ENCODE measurements at regions not wholly inside any gene's neighbourhood (a gene's known extent, or its start where the extent isn't known, plus 50 kb on each side); places are given as distances from the start of the nearest gene placed in this dataset.

- no peaks in the 10 kb centered on the region for H3K27me3 ChIP-seq (replicated peaks in 2 of 5; ENCODE audit: control insufficient read depth in 4 of 5, insufficient read depth in 5 of 5, low read length in 4 of 5)
- H3K4me1 ChIP-seq (ENCODE audit: control extremely low read depth in 1 of 4, control insufficient read depth in 4 of 4, insufficient read depth in 4 of 4, low read length in 3 of 4): no peaks in the 10 kb centered on the region
- H3K36me3 ChIP-seq (ENCODE audit: control insufficient read depth in 4 of 4, insufficient read depth in 4 of 4, low read length in 3 of 4): no peaks in the 10 kb centered on the region
- ChIA-PET POLR2A (no interaction called here), CTCF (no interaction called here)
- H3K9me3 ChIP-seq (ENCODE audit: control extremely low read depth in 1 of 5, control insufficient read depth in 4 of 5, insufficient read depth in 2 of 5, low read depth in 1 of 5, low read length in 4 of 5): no peaks in the 10 kb centered on the region
- no peak overlapping the region for H3K27ac ChIP-seq (ENCODE audit: insufficient read depth in 1 of 2, low read depth in 1 of 2, low read length in 2 of 2, poor library complexity in 1 of 2, severe bottlenecking in 2 of 2)
- no peak overlapping the region for H3K4me3 ChIP-seq (ENCODE audit: control insufficient read depth in 1 of 7, extremely low read depth in 1 of 7, insufficient read depth in 4 of 7, low read depth in 2 of 7, low read length in 6 of 7)
- no peak for DNase-seq
- WGBS (ENCODE audit: insufficient coverage): 100% methylated on average over 1 of the region's 3 CpGs
These were observed 1053.8 kb upstream of the CNTN5 start for GRCh38 chr11:97966901-97967300.

GRCh38 chr11:97968071-97968470, 1052.7 kb upstream of the CNTN5 start:
- H3K4me1 ChIP-seq (ENCODE audit: control extremely low read depth in 1 of 4, control insufficient read depth in 4 of 4, insufficient read depth in 4 of 4, low read length in 3 of 4): no peaks in the 10 kb centered on the region
- H3K4me3 ChIP-seq (ENCODE audit: control insufficient read depth in 1 of 7, extremely low read depth in 1 of 7, insufficient read depth in 4 of 7, low read depth in 2 of 7, low read length in 6 of 7): no peak overlapping the region
- no peaks in the 10 kb centered on the region for H3K36me3 ChIP-seq (ENCODE audit: control insufficient read depth in 4 of 4, insufficient read depth in 4 of 4, low read length in 3 of 4)
- POLR2A ChIA-PET: no interaction called here
- no peaks in the 10 kb centered on the region for H3K9me3 ChIP-seq (ENCODE audit: control extremely low read depth in 1 of 5, control insufficient read depth in 4 of 5, insufficient read depth in 2 of 5, low read depth in 1 of 5, low read length in 4 of 5)
- H3K27me3 ChIP-seq (replicated peaks in 2 of 5; ENCODE audit: control insufficient read depth in 4 of 5, insufficient read depth in 5 of 5, low read length in 4 of 5): no peaks in the 10 kb centered on the region
- H3K27ac ChIP-seq (ENCODE audit: insufficient read depth in 1 of 2, low read depth in 1 of 2, low read length in 2 of 2, poor library complexity in 1 of 2, severe bottlenecking in 2 of 2): no peak overlapping the region
- CTCF ChIA-PET: no interaction called here
- 100% methylated on average over 2 of the region's 2 CpGs for WGBS (ENCODE audit: insufficient coverage)
- no peak for DNase-seq

GRCh38 chr11:97972731-97973130, 1048.0 kb upstream of the CNTN5 start:
- Histone ChIP-seq H3K4me3 (ENCODE audit: control insufficient read depth in 1 of 7, extremely low read depth in 1 of 7, insufficient read depth in 4 of 7, low read depth in 2 of 7, low read length in 6 of 7) (no peak overlapping the region), H3K27ac (ENCODE audit: insufficient read depth in 1 of 2, low read depth in 1 of 2, low read length in 2 of 2, poor library complexity in 1 of 2, severe bottlenecking in 2 of 2) (no peak overlapping the region), H3K36me3 (ENCODE audit: control insufficient read depth in 4 of 4, insufficient read depth in 4 of 4, low read length in 3 of 4) (no peaks in the 10 kb centered on the region), H3K4me1 (ENCODE audit: control extremely low read depth in 1 of 4, control insufficient read depth in 4 of 4, insufficient read depth in 4 of 4, low read length in 3 of 4) (no peaks in the 10 kb centered on the region), H3K9me3 (ENCODE audit: control extremely low read depth in 1 of 5, control insufficient read depth in 4 of 5, insufficient read depth in 2 of 5, low read depth in 1 of 5, low read length in 4 of 5) (no peaks in the 10 kb centered on the region), H3K27me3 (replicated peaks in 2 of 5; ENCODE audit: control insufficient read depth in 4 of 5, insufficient read depth in 5 of 5, low read length in 4 of 5) (no peaks in the 10 kb centered on the region)
- ChIA-PET CTCF (interaction anchor here (0.6 kb wide), 1 partner anchor 42 kb away, joined by 3 read pairs; no protein-coding TSS in a partner anchor), POLR2A (no interaction called here)
- WGBS (ENCODE audit: insufficient coverage): 71% methylated on average over 4 of the region's 5 CpGs
- no peak for DNase-seq

- POLR2A ChIA-PET: no interaction called here
- H3K27ac ChIP-seq (ENCODE audit: insufficient read depth in 1 of 2, low read depth in 1 of 2, low read length in 2 of 2, poor library complexity in 1 of 2, severe bottlenecking in 2 of 2): peak overlapping the region in 1 of 2 experiments; percentile 49
- CTCF ChIA-PET: no interaction called here
- no peaks in the 10 kb centered on the region for H3K4me1 ChIP-seq (ENCODE audit: control extremely low read depth in 1 of 4, control insufficient read depth in 4 of 4, insufficient read depth in 4 of 4, low read length in 3 of 4)
- H3K9me3 ChIP-seq (ENCODE audit: control extremely low read depth in 1 of 5, control insufficient read depth in 4 of 5, insufficient read depth in 2 of 5, low read depth in 1 of 5, low read length in 4 of 5): no peaks in the 10 kb centered on the region
- no peak for DNase-seq
- H3K36me3 ChIP-seq (ENCODE audit: control insufficient read depth in 4 of 4, insufficient read depth in 4 of 4, low read length in 3 of 4): no peaks in the 10 kb centered on the region
- 60% methylated on average over 3 of the region's 10 CpGs for WGBS (ENCODE audit: insufficient coverage)
- H3K27me3 ChIP-seq (replicated peaks in 2 of 5; ENCODE audit: control insufficient read depth in 4 of 5, insufficient read depth in 5 of 5, low read length in 4 of 5): no peaks in the 10 kb centered on the region
- no peak overlapping the region for H3K4me3 ChIP-seq (ENCODE audit: control insufficient read depth in 1 of 7, extremely low read depth in 1 of 7, insufficient read depth in 4 of 7, low read depth in 2 of 7, low read length in 6 of 7)
These were observed 1047.3 kb upstream of the CNTN5 start for GRCh38 chr11:97973352-97973857.

- POLR2A ChIA-PET: no interaction called here
These were observed 1045.8 kb upstream of the CNTN5 start for GRCh38 chr11:97974798-97975498.

GRCh38 chr11:97977726-97978125, 1043.0 kb upstream of the CNTN5 start:
- Histone ChIP-seq H3K36me3 (ENCODE audit: control insufficient read depth in 4 of 4, insufficient read depth in 4 of 4, low read length in 3 of 4) (no peaks in the 10 kb centered on the region), H3K4me3 (ENCODE audit: control insufficient read depth in 1 of 7, extremely low read depth in 1 of 7, insufficient read depth in 4 of 7, low read depth in 2 of 7, low read length in 6 of 7) (no peak overlapping the region), H3K27ac (ENCODE audit: insufficient read depth in 1 of 2, low read depth in 1 of 2, low read length in 2 of 2, poor library complexity in 1 of 2, severe bottlenecking in 2 of 2) (no peak overlapping the region), H3K27me3 (replicated peaks in 2 of 5; ENCODE audit: control insufficient read depth in 4 of 5, insufficient read depth in 5 of 5, low read length in 4 of 5) (no peaks in the 10 kb centered on the region), H3K9me3 (ENCODE audit: control extremely low read depth in 1 of 5, control insufficient read depth in 4 of 5, insufficient read depth in 2 of 5, low read depth in 1 of 5, low read length in 4 of 5) (no peaks in the 10 kb centered on the region), H3K4me1 (ENCODE audit: control extremely low read depth in 1 of 4, control insufficient read depth in 4 of 4, insufficient read depth in 4 of 4, low read length in 3 of 4) (no peaks in the 10 kb centered on the region)
- POLR2A ChIA-PET: no interaction called here
- WGBS (ENCODE audit: insufficient coverage): no CpG with 5 or more reads among the region's 1 CpG
- DNase-seq: no peak
- CTCF ChIA-PET: no interaction called here

More at GRCh38 chr11:97974798-97975498, 1045.8 kb upstream of the CNTN5 start:
- no CpG with 5 or more reads among the region's 1 CpG for WGBS (ENCODE audit: insufficient coverage)
- Histone ChIP-seq H3K4me1 (ENCODE audit: control extremely low read depth in 1 of 4, control insufficient read depth in 4 of 4, insufficient read depth in 4 of 4, low read length in 3 of 4) (no peaks in the 10 kb centered on the region), H3K36me3 (ENCODE audit: control insufficient read depth in 4 of 4, insufficient read depth in 4 of 4, low read length in 3 of 4) (no peaks in the 10 kb centered on the region), H3K27ac (ENCODE audit: insufficient read depth in 1 of 2, low read depth in 1 of 2, low read length in 2 of 2, poor library complexity in 1 of 2, severe bottlenecking in 2 of 2) (no peak overlapping the region), H3K4me3 (ENCODE audit: control insufficient read depth in 1 of 7, extremely low read depth in 1 of 7, insufficient read depth in 4 of 7, low read depth in 2 of 7, low read length in 6 of 7) (no peak overlapping the region), H3K27me3 (replicated peaks in 2 of 5; ENCODE audit: control insufficient read depth in 4 of 5, insufficient read depth in 5 of 5, low read length in 4 of 5) (no peaks in the 10 kb centered on the region), H3K9me3 (ENCODE audit: control extremely low read depth in 1 of 5, control insufficient read depth in 4 of 5, insufficient read depth in 2 of 5, low read depth in 1 of 5, low read length in 4 of 5) (no peaks in the 10 kb centered on the region)
- CTCF ChIA-PET: no interaction called here
- no peak for DNase-seq

- ChIA-PET CTCF (no interaction called here), POLR2A (no interaction called here)
- H3K27me3 ChIP-seq (replicated peaks in 2 of 5; ENCODE audit: control insufficient read depth in 4 of 5, insufficient read depth in 5 of 5, low read length in 4 of 5): no peaks in the 10 kb centered on the region
- 100% methylated on average over 2 of the region's 2 CpGs for WGBS (ENCODE audit: insufficient coverage)
- H3K36me3 ChIP-seq (ENCODE audit: control insufficient read depth in 4 of 4, insufficient read depth in 4 of 4, low read length in 3 of 4): no peaks in the 10 kb centered on the region
- H3K27ac ChIP-seq (ENCODE audit: insufficient read depth in 1 of 2, low read depth in 1 of 2, low read length in 2 of 2, poor library complexity in 1 of 2, severe bottlenecking in 2 of 2): no peak overlapping the region
- H3K9me3 ChIP-seq (ENCODE audit: control extremely low read depth in 1 of 5, control insufficient read depth in 4 of 5, insufficient read depth in 2 of 5, low read depth in 1 of 5, low read length in 4 of 5): no peaks in the 10 kb centered on the region
- H3K4me3 ChIP-seq (ENCODE audit: control insufficient read depth in 1 of 7, extremely low read depth in 1 of 7, insufficient read depth in 4 of 7, low read depth in 2 of 7, low read length in 6 of 7): no peak overlapping the region
- no peaks in the 10 kb centered on the region for H3K4me1 ChIP-seq (ENCODE audit: control extremely low read depth in 1 of 4, control insufficient read depth in 4 of 4, insufficient read depth in 4 of 4, low read length in 3 of 4)
- no peak for DNase-seq
These were observed 1041.0 kb upstream of the CNTN5 start for GRCh38 chr11:97979741-97980140.

Data from common myeloid progenitor, CD34-positive (primary cell).